ENCODE measurements at regions not wholly inside any gene's neighbourhood (a gene's known extent, or its start where the extent isn't known, plus 50 kb on each side); places are given as distances from the start of the nearest gene placed in this dataset.

GRCh38 chr5:167967494-167968177 lies 323.8 kb upstream of the WWC1 start:
- Histone ChIP-seq H3K79me2 (ENCODE audit: insufficient read depth, low read depth, low read length) (no peaks in the 10 kb centered on the region), H3K4me3 (ENCODE audit: low read depth, low read length, poor library complexity, severe bottlenecking) (no peak overlapping the region), H3K9me3 (ENCODE audit: low read length) (no peaks in the 10 kb centered on the region), H3K36me3 (ENCODE audit: insufficient read depth, low read length) (no peaks in the 10 kb centered on the region), H3K9me2 (ENCODE audit: insufficient read depth, low read length) (no peaks in the 10 kb centered on the region), H3K27ac (ENCODE audit: low read depth, low read length, poor library complexity, severe bottlenecking) (no peak overlapping the region), H2AFZ (ENCODE audit: low read length) (no peak overlapping the region), H3K4me1 (ENCODE audit: insufficient read depth, low read length, poor library complexity, severe bottlenecking) (no peaks in the 10 kb centered on the region), H3K4me2 (ENCODE audit: low read length) (no peak overlapping the region), H4K20me1 (ENCODE audit: insufficient read depth, low read length) (no peaks in the 10 kb centered on the region)
- DNase-seq (ENCODE audit: low spot score), result no peak
- no TSS peak for BruUV-seq (replicated peaks)
- POLR2A ChIA-PET, result interaction anchor here (0.7 kb wide), 1 partner anchor 217 kb away, joined by 4 read pairs; no protein-coding TSS in a partner anchor
- intact Hi-C loops (cut with micrococcal nuclease; ENCODE audit: unreplicated experiment), result no loop called here
- no peak for TF ChIP-seq EZH2phosphoT487 (IDR thresholded peaks at IDR 0.05; ENCODE audit: borderline replicate concordance, low read depth, low read length)
- no peak for TF ChIP-seq CTCF (conservative IDR thresholded peaks at IDR 0.05; ENCODE audit: low read length)
- CTCF ChIA-PET (ENCODE audit: unreplicated experiment), result no interaction called here

- intact Hi-C loops (cut with micrococcal nuclease; ENCODE audit: unreplicated experiment), result no loop called here
- Histone ChIP-seq H3K4me2 (ENCODE audit: low read length) (no peak overlapping the region), H2AFZ (ENCODE audit: low read length) (no peak overlapping the region), H3K9me3 (ENCODE audit: low read length) (no peaks in the 10 kb centered on the region), H3K4me1 (ENCODE audit: insufficient read depth, low read length, poor library complexity, severe bottlenecking) (no peaks in the 10 kb centered on the region), H3K9me2 (ENCODE audit: insufficient read depth, low read length) (no peaks in the 10 kb centered on the region), H4K20me1 (ENCODE audit: insufficient read depth, low read length) (no peaks in the 10 kb centered on the region), H3K79me2 (ENCODE audit: insufficient read depth, low read depth, low read length) (no peaks in the 10 kb centered on the region), H3K4me3 (ENCODE audit: low read depth, low read length, poor library complexity, severe bottlenecking) (no peak overlapping the region), H3K27ac (ENCODE audit: low read depth, low read length, poor library complexity, severe bottlenecking) (no peak overlapping the region), H3K36me3 (ENCODE audit: insufficient read depth, low read length) (no peaks in the 10 kb centered on the region)
- no peak for DNase-seq (ENCODE audit: low spot score)
- no TSS peak for BruUV-seq (replicated peaks)
- TF ChIP-seq CTCF (conservative IDR thresholded peaks at IDR 0.05; ENCODE audit: low read length) (no peak), EZH2phosphoT487 (IDR thresholded peaks at IDR 0.05; ENCODE audit: borderline replicate concordance, low read depth, low read length) (no peak)
- POLR2A ChIA-PET, result no interaction called here
- CTCF ChIA-PET (ENCODE audit: unreplicated experiment), result no interaction called here
Observed at GRCh38 chr5:167968837-167969236, 322.6 kb upstream of the WWC1 start.

GRCh38 chr5:167969998-167970397 lies 321.4 kb upstream of the WWC1 start:
- BruUV-seq (replicated peaks), result no TSS peak
- intact Hi-C loops (cut with micrococcal nuclease; ENCODE audit: unreplicated experiment), result no loop called here
- H3K36me3 ChIP-seq (ENCODE audit: insufficient read depth, low read length), result no peaks in the 10 kb centered on the region
- H3K4me2 ChIP-seq (ENCODE audit: low read length), result no peak overlapping the region
- TF ChIP-seq EZH2phosphoT487 (IDR thresholded peaks at IDR 0.05; ENCODE audit: borderline replicate concordance, low read depth, low read length) (no peak), CTCF (conservative IDR thresholded peaks at IDR 0.05; ENCODE audit: low read length) (no peak)
- H2AFZ ChIP-seq (ENCODE audit: low read length), result no peak overlapping the region
- DNase-seq (ENCODE audit: low spot score), result no peak
- ChIA-PET POLR2A (interaction anchor here (0.6 kb wide), 1 partner anchor 8 kb away, joined by 5 read pairs; no protein-coding TSS in a partner anchor), CTCF (ENCODE audit: unreplicated experiment) (no interaction called here)
- no peaks in the 10 kb centered on the region for H3K79me2 ChIP-seq (ENCODE audit: insufficient read depth, low read depth, low read length)
- no peak overlapping the region for H3K27ac ChIP-seq (ENCODE audit: low read depth, low read length, poor library complexity, severe bottlenecking)
- no peaks in the 10 kb centered on the region for H3K9me3 ChIP-seq (ENCODE audit: low read length)
- H3K9me2 ChIP-seq (ENCODE audit: insufficient read depth, low read length), result no peaks in the 10 kb centered on the region
- no peaks in the 10 kb centered on the region for H3K4me1 ChIP-seq (ENCODE audit: insufficient read depth, low read length, poor library complexity, severe bottlenecking)
- H4K20me1 ChIP-seq (ENCODE audit: insufficient read depth, low read length), result no peaks in the 10 kb centered on the region
- H3K4me3 ChIP-seq (ENCODE audit: low read depth, low read length, poor library complexity, severe bottlenecking), result no peak overlapping the region
